Esophagus muscularis mucosa (tissue), 3 donors: ENCODE measurements at regions not wholly inside any gene's neighbourhood (a gene's known extent, or its start where the extent isn't known, plus 50 kb on each side); places are given as distances from the start of the nearest gene placed in this dataset.

Source experiments
- POLR2A ChIP-seq: fragments of 450-650 bp; IDR thresholded peaks from one replicate; pipeline ENCODE4 v1.6.1; 2017; ENCODE audit warnings: antibody characterized with exemption, moderate library complexity, mild to moderate bottlenecking, low read depth
- TF ChIP-seq, protein P1 (sequence below), 3 experiments: fragments of 200-600 bp in 2 of 3; fragments of 450-650 bp in 1 of 3; sonication (generic) in 2 of 3; IDR thresholded peaks; one replicate each; pipeline ENCODE4 v1.5.1; 2017 to 2019; ENCODE audit warnings: antibody characterized with exemption in 3 of 3, mild to moderate bottlenecking in 2 of 3, moderate library complexity in 1 of 3

DNA sequence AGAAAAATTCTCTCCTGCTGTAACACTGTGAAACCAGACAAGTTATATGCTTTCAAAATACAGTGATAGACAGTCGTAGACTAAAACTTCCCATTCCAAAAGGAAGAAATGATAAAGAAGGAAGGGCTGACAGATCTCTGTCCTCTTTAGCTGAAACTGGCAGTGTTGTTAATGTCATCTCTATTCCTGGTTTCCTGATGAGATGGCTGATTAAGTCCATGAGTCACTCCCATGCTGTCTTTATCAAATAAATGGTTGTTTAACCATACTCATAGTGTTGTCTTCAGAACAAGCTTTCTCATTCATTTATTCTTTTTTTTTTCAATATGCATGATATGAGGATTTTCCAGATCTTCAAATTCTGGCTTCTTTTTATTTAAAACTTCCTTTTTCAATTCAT, 952.2 kb upstream of the WWC1 start:
- TF ChIP-seq, protein P1, sequence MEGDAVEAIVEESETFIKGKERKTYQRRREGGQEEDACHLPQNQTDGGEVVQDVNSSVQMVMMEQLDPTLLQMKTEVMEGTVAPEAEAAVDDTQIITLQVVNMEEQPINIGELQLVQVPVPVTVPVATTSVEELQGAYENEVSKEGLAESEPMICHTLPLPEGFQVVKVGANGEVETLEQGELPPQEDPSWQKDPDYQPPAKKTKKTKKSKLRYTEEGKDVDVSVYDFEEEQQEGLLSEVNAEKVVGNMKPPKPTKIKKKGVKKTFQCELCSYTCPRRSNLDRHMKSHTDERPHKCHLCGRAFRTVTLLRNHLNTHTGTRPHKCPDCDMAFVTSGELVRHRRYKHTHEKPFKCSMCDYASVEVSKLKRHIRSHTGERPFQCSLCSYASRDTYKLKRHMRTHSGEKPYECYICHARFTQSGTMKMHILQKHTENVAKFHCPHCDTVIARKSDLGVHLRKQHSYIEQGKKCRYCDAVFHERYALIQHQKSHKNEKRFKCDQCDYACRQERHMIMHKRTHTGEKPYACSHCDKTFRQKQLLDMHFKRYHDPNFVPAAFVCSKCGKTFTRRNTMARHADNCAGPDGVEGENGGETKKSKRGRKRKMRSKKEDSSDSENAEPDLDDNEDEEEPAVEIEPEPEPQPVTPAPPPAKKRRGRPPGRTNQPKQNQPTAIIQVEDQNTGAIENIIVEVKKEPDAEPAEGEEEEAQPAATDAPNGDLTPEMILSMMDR (IDR thresholded peaks at IDR 0.05) = no peak
- no peak for TF ChIP-seq POLR2A
